ENCODE measurements at regions not wholly inside any gene's neighbourhood (a gene's known extent, or its start where the extent isn't known, plus 50 kb on each side); places are given as distances from the start of the nearest gene placed in this dataset.
"Not testable (repeated sequence)": the region's sequence is repeated elsewhere in the genome, so short reads cannot be mapped to it uniquely, and the experiment has no call there.

- not testable (repeated sequence) for TF ChIP-seq CTCF (conservative IDR thresholded peaks at IDR 0.05 in 1 of 2, IDR thresholded peaks at IDR 0.05 in 1 of 2; ENCODE audit: low read depth in 1 of 2, low read length in 2 of 2); EZH2 (IDR thresholded peaks at IDR 0.05; ENCODE audit: low read length, missing control alignments)
These were observed 86.9 kb downstream of the CCDC74A start for GRCh38 chr2:131614539-131614938.

Data from fibroblast of lung (primary cell).